ENCODE measurements at regions not wholly inside any gene's neighbourhood (a gene's known extent, or its start where the extent isn't known, plus 50 kb on each side); places are given as distances from the start of the nearest gene placed in this dataset.

- TF ChIP-seq POLR2AphosphoS5 (IDR thresholded peaks at IDR 0.05; ENCODE audit: borderline replicate concordance, low read depth, low read length) (no peak), EZH2 (IDR thresholded peaks at IDR 0.05) (no peak)
Observed at GRCh38 chr4:140291259-140291658, 82.2 kb upstream of the SCOC start.

Measured in SK-N-MC (cell line).